ENCODE measurements at regions not wholly inside any gene's neighbourhood (a gene's known extent, or its start where the extent isn't known, plus 50 kb on each side); places are given as distances from the start of the nearest gene placed in this dataset.

DNA sequence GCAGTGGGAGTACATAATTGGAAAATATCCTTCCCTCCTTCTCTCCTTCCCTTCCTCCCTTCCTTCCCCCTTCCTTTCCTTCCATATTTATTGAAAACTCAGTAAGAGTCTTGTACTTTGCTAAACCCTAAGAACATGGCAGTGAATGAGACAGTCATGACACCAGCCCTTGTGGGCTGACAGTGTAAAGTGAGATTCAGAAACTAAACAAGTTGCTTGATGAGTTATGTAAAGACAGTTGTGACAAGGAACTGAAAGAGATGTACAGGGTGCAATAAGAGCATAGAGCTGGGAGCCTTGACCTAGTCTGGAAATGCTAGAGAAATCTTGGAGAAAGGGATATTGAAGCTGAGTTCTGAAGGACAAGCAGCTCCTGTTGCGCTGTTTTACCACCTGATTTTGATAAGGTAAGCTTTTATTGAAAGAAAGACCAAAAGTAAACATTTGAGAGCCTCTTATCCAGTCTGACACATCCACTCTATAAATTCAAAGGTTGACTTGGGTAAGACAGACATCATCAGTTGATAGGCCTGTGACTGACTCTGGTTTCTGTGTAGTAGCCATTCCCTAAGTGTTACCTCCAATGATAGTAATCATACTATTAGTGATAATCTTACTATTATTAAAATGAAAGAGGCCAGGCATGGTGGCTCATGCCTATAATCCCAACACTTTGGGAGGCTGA, 66.5 kb upstream of the SKOR2 start:
- DNase-seq = no peak

- DNase-seq = no peak
Observed at GRCh38 chr18:47316924-47317323, 65.5 kb upstream of the SKOR2 start.

- no peak for DNase-seq
Observed at GRCh38 chr18:47313901-47314300, 62.4 kb upstream of the SKOR2 start.

DNA sequence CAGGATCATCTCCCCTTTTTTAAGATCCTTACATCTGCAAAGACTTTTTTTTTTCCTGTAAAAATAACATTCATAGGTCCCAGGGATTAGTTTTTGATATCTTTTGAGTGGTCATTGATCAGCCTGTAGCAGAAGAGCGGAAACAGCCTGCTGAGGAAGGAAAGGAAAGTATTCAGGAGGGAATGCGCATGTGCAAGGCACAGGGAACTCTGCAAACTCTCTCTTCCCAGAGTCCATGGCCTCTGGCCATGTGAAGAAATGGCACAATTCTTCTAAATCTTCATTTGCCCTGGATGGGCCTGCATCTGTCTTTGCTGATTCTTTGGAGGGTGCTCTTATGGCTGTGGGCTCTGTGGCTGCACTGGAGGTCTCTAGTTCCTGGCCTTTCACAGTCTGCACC, 60.1 kb upstream of the SKOR2 start:
- DNase-seq = no peak
